Fibroblast of skin of right biceps (primary cell): ENCODE measurements at regions not wholly inside any gene's neighbourhood (a gene's known extent, or its start where the extent isn't known, plus 50 kb on each side); places are given as distances from the start of the nearest gene placed in this dataset.
A peak's percentile ranks its signal among the peaks of the same experiment; 100 is the strongest.

Source experiments
- DNase-seq: peaks from one replicate; pipeline ENCODE4 v3.0.0-alpha.2; 2013

- peak; percentile 91 for DNase-seq
Observed at GRCh38 chr12:78703820-78704525, 160.6 kb upstream of the SYT1 start.

- DNase-seq, result no peak
Observed at GRCh38 chr12:78711954-78712353, 152.6 kb upstream of the SYT1 start.

- DNase-seq, result no peak
Observed at GRCh38 chr12:78712834-78713481, 151.6 kb upstream of the SYT1 start.

- DNase-seq, result no peak
Observed at GRCh38 chr12:78719721-78720120, 144.9 kb upstream of the SYT1 start.

- DNase-seq, result no peak
Observed at GRCh38 chr12:78721906-78722305, 142.7 kb upstream of the SYT1 start.

- DNase-seq, result no peak
Observed at GRCh38 chr12:78725033-78725432, 139.5 kb upstream of the SYT1 start.

GRCh38 chr12:78725951-78726580 is 138.5 kb upstream of the SYT1 start:
- DNase-seq, result no peak

GRCh38 chr12:78726854-78727253 is 137.7 kb upstream of the SYT1 start:
- DNase-seq, result no peak

- no peak for DNase-seq
Observed at GRCh38 chr12:78732481-78732880, 132.1 kb upstream of the SYT1 start.

GRCh38 chr12:78739653-78740052 is 124.9 kb upstream of the SYT1 start:
- no peak for DNase-seq

- no peak for DNase-seq
Observed at GRCh38 chr12:78746001-78746400, 118.6 kb upstream of the SYT1 start.

GRCh38 chr12:78753058-78753457 is 111.5 kb upstream of the SYT1 start:
- no peak for DNase-seq

- DNase-seq, result no peak
Observed at GRCh38 chr12:78756936-78757335, 107.6 kb upstream of the SYT1 start.

GRCh38 chr12:78759367-78759766 is 105.2 kb upstream of the SYT1 start:
- peak; percentile 74 for DNase-seq

GRCh38 chr12:78760906-78761305 is 103.7 kb upstream of the SYT1 start:
- DNase-seq, result no peak

GRCh38 chr12:78764913-78765312 is 99.7 kb upstream of the SYT1 start:
- DNase-seq, result no peak

GRCh38 chr12:78767264-78767981 is 97.2 kb upstream of the SYT1 start:
- no peak for DNase-seq

GRCh38 chr12:78778339-78778738 is 86.2 kb upstream of the SYT1 start:
- no peak for DNase-seq

- no peak for DNase-seq
Observed at GRCh38 chr12:78787576-78787975, 77.0 kb upstream of the SYT1 start.

- no peak for DNase-seq
Observed at GRCh38 chr12:78790148-78790547, 74.4 kb upstream of the SYT1 start.

GRCh38 chr12:78792052-78792698 is 72.4 kb upstream of the SYT1 start:
- no peak for DNase-seq

GRCh38 chr12:78793491-78793890 is 71.1 kb upstream of the SYT1 start:
- no peak for DNase-seq

GRCh38 chr12:78793982-78794381 is 70.6 kb upstream of the SYT1 start:
- DNase-seq, result no peak
